Naive thymus-derived CD8-positive, alpha-beta T cell (primary cell): ENCODE measurements at regions not wholly inside any gene's neighbourhood (a gene's known extent, or its start where the extent isn't known, plus 50 kb on each side); places are given as distances from the start of the nearest gene placed in this dataset.

Experiments
- ATAC-seq, 2 donors: fragments of 150-1000 bp; cut with Tn5 transposase in 1 of 2; sonication (Bioruptor Pico), chemical (Tn5 transposase) in 1 of 2; 1 replicate in 1 of 2; 2 replicates in 1 of 2; pipeline ENCODE4 v1.10.0; 2021; ENCODE audit warnings: mild to moderate bottlenecking in 2 of 2, moderate library complexity in 2 of 2
- POLR2A ChIA-PET: fragments of 350-600 bp; sonication (Branson Sonifier 250); formaldehyde crosslinking; loops from one replicate; lab custom pipeline; 2021; ENCODE audit warnings: antibody characterized with exemption; lab: Charles Lee
- DNase-seq, 10 donors: peaks; one replicate each; pipeline versions ENCODE4 v3.0.0 to v3.0.0-alpha.2; 2020 to 2022
- H3K27ac Mint-ChIP-seq, 10 donors: one replicate each; pipeline ENCODE4 v1.8.0; 2020 to 2022; ENCODE audit warnings: mild to moderate bottlenecking in 10 of 10, mixed read lengths in 10 of 10, moderate library complexity in 4 of 10, inconsistent platforms in 1 of 10
- H3K27me3 Mint-ChIP-seq, 5 donors: one replicate each; pipeline ENCODE4 v1.8.0; 2021 to 2022; ENCODE audit warnings: mixed read lengths in 5 of 5
- H3K36me3 Mint-ChIP-seq, 3 donors: one replicate each; pipeline ENCODE4 v1.8.0; 2020 to 2022; ENCODE audit warnings: mixed read lengths in 3 of 3, mild to moderate bottlenecking in 2 of 3, inconsistent platforms in 1 of 3
- H3K4me1 Mint-ChIP-seq, 4 donors: one replicate each; pipeline ENCODE4 v1.8.0; 2021 to 2022; ENCODE audit warnings: mixed read lengths in 4 of 4
- H3K4me3 Mint-ChIP-seq, 10 donors: one replicate each; pipeline ENCODE4 v1.8.0; 2020 to 2022; ENCODE audit warnings: mild to moderate bottlenecking in 10 of 10, mixed read lengths in 10 of 10, moderate library complexity in 6 of 10, inconsistent platforms in 1 of 10
- H3K9me3 Mint-ChIP-seq, 9 donors: one replicate each; pipeline ENCODE4 v1.8.0; 2020 to 2022; ENCODE audit warnings: mixed read lengths in 9 of 9, mild to moderate bottlenecking in 3 of 9, inconsistent platforms in 1 of 9, moderate library complexity in 1 of 9

GRCh38 chr2:208545403-208546042, 138.9 kb downstream of the PTH2R start:
- no peaks in the 10 kb centered on the region for H3K36me3 Mint-ChIP-seq
- H3K9me3 Mint-ChIP-seq: peaks cover 0 to 2% (median 0%) of the 10 kb centered on the region in 9 donors
- no peak for DNase-seq
- no peak for ATAC-seq
- peaks cover 0 to 7% (median 2%) of the 10 kb centered on the region in 5 donors for H3K27me3 Mint-ChIP-seq
- POLR2A ChIA-PET: no interaction called here
- no peak overlapping the region for H3K4me3 Mint-ChIP-seq
- no peak overlapping the region for H3K27ac Mint-ChIP-seq
- no peaks in the 10 kb centered on the region for H3K4me1 Mint-ChIP-seq

DNA sequence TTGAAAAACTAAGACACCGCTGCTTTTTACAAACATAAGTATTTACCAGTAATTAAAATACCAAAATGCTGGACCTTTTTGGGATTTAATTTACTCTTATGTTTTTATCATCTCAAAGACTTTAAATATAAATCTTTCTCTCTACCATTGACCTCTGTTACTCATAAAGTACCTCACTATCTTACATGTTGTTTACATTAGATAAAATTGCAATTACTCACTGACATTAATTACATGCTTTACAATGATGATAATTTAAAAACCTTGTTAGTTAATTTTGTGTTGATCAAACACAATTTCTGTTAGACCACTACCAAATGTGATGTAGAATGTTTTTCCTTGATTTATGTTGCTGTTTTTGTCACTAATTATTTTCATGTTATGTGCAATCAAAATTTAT, 139.5 kb downstream of the PTH2R start:
- POLR2A ChIA-PET: no interaction called here
- no peaks in the 10 kb centered on the region for H3K36me3 Mint-ChIP-seq
- H3K9me3 Mint-ChIP-seq: peaks cover 0 to 2% (median 0%) of the 10 kb centered on the region in 9 donors
- H3K27ac Mint-ChIP-seq: no peak overlapping the region
- H3K4me3 Mint-ChIP-seq: no peak overlapping the region
- peaks cover 0 to 7% (median 2%) of the 10 kb centered on the region in 5 donors for H3K27me3 Mint-ChIP-seq
- no peaks in the 10 kb centered on the region for H3K4me1 Mint-ChIP-seq
- DNase-seq: no peak
- ATAC-seq: no peak

DNA sequence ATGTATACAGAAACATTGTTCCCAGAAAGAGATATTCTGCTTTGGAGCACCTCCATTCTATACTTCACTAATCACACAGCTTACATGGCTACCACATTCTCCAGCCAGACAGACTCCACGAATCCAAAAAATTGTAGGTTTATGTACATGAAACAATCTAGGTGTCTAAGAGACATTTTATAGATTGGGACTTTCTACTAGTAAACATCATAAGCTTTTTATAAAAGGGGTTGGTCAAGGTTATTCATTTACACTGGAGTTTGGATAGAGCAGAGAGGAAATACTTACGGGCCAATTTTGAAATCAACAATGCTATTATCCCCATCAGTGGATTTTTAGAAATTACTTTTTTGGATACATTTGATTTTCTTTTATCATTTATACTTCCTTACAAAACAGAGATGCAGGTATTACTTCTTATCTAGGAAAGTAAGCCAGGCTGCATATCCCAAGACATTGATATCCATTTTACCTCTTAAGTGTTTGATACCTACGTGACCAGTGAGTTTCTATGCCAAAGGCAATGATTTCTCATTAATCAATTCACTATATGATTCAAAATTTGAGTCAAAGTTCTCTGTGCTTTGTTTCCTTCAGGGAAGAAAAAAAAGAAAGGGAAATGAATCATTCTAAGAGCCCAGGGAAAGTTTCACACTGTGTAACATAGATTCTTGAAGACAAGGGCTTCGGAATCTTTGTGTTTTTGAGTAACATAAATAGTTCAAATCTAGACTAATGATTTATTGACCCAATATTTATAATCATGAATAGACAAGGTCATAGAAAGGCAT, 140.5 kb downstream of the PTH2R start:
- DNase-seq (no peak), ATAC-seq (no peak)
- peaks cover 0 to 8% (median 2%) of the 10 kb centered on the region in 9 donors for H3K9me3 Mint-ChIP-seq
- POLR2A ChIA-PET: no interaction called here
- H3K27ac Mint-ChIP-seq: no peak overlapping the region
- no peak overlapping the region for H3K4me3 Mint-ChIP-seq
- H3K4me1 Mint-ChIP-seq: no peaks in the 10 kb centered on the region
- peaks cover 0 to 6% (median 0%) of the 10 kb centered on the region in 3 donors for H3K36me3 Mint-ChIP-seq
- H3K27me3 Mint-ChIP-seq: peaks cover 0 to 7% (median 2%) of the 10 kb centered on the region in 5 donors

DNA sequence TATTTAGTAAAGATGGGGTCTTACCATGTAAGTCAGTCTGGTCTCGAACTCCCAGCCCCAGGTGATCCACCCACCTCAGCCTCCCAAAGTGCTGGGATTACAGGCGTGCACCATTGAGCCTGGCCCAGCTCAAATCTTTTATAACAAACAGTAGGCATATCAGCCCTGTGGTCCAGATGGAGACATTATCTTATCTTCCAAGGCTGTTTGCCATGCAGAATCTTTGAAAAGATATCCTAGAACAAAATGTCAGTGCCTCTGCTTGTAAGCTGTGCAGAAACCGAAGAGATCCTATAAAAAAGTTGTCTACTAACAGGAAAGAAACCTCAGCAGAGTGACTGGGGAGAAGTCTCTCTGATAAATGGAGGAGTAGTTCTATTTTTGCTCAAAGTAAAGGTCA, 142.1 kb downstream of the PTH2R start:
- DNase-seq: no peak
- Mint-ChIP-seq H3K4me3 (no peak overlapping the region), H3K4me1 (no peaks in the 10 kb centered on the region), H3K9me3 (peaks cover 0 to 10% (median 0%) of the 10 kb centered on the region in 9 donors), H3K36me3 (peaks cover 0 to 6% (median 0%) of the 10 kb centered on the region in 3 donors), H3K27ac (no peak overlapping the region), H3K27me3 (peaks cover 0 to 3% (median 0%) of the 10 kb centered on the region in 5 donors)
- no peak for ATAC-seq
- POLR2A ChIA-PET: no interaction called here

- Mint-ChIP-seq H3K4me1 (no peaks in the 10 kb centered on the region), H3K27ac (no peak overlapping the region), H3K9me3 (peaks cover 0 to 10% (median 0%) of the 10 kb centered on the region in 9 donors), H3K27me3 (no peaks in the 10 kb centered on the region), H3K36me3 (peaks cover 0 to 6% (median 0%) of the 10 kb centered on the region in 3 donors), H3K4me3 (no peak overlapping the region)
- DNase-seq (no peak), ATAC-seq (no peak)
- POLR2A ChIA-PET: no interaction called here
These were observed 143.1 kb downstream of the PTH2R start for GRCh38 chr2:208549546-208550158.

GRCh38 chr2:208552943-208553342, 146.4 kb downstream of the PTH2R start:
- H3K4me3 Mint-ChIP-seq: no peak overlapping the region
- no peaks in the 10 kb centered on the region for H3K27me3 Mint-ChIP-seq
- peaks cover 0 to 6% (median 0%) of the 10 kb centered on the region in 3 donors for H3K36me3 Mint-ChIP-seq
- H3K4me1 Mint-ChIP-seq: no peaks in the 10 kb centered on the region
- DNase-seq (no peak), ATAC-seq (no peak)
- POLR2A ChIA-PET: no interaction called here
- no peak overlapping the region for H3K27ac Mint-ChIP-seq
- H3K9me3 Mint-ChIP-seq: peaks cover 0 to 13% (median 2%) of the 10 kb centered on the region in 9 donors

DNA sequence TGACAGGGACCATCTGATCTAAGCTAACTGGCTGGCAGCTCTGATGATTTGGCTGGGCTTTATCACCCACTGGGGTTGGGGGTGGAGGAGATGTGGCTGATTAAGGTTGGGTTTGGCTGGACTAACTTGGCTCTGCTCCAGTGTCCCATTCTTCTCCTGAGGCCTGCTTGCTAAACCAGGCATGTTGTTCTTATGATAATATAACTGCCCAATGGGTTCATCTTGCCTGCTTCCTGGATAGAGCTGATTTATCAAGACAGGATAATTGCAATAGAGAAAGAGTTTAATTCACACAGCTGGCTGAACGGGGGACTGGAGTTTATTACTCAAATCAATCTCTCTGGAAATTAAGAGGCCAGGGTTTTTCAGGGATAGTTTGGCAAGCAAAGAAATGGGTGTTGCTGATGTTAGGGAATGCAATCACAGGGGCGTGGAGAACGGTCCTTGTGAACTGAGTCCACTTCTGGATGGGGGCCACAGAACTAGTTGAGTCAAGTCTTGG, 150.4 kb downstream of the PTH2R start:
- ATAC-seq: no peak
- POLR2A ChIA-PET: no interaction called here
- DNase-seq: no peak
- Mint-ChIP-seq H3K9me3 (peaks cover 0 to 10% (median 6%) of the 10 kb centered on the region in 9 donors), H3K36me3 (peaks cover 0 to under 1% (median 0%) of the 10 kb centered on the region in 3 donors), H3K4me1 (no peaks in the 10 kb centered on the region), H3K4me3 (no peak overlapping the region), H3K27ac (no peak overlapping the region), H3K27me3 (no peaks in the 10 kb centered on the region)

- Mint-ChIP-seq H3K4me1 (no peaks in the 10 kb centered on the region), H3K27me3 (peaks cover 0 to 5% (median 3%) of the 10 kb centered on the region in 5 donors), H3K36me3 (no peaks in the 10 kb centered on the region), H3K27ac (no peak overlapping the region), H3K9me3 (peaks cover 0 to 19% (median 10%) of the 10 kb centered on the region in 9 donors), H3K4me3 (no peak overlapping the region)
- no peak for DNase-seq
- POLR2A ChIA-PET: no interaction called here
- no peak for ATAC-seq
These were observed 159.3 kb downstream of the PTH2R start for GRCh38 chr2:208565690-208566416.

DNA sequence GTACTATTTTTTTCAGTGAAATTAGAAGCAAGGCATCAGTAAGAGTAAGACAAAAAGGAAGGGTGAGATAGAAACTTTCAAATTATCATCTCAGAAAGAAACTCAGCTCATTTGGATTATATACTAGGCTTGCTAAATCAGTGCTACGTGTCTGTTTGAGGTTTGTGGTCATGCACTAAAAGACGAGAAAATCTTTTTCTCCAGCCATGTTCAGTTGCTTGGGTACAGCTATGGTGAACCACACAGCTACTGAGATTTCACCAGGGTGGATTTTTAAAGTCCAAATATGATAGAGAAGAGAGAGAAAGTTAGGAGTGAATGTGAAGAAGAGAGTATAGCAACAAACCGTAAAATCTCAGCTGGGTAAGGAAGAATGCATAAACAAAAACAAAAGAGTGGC, 161.6 kb downstream of the PTH2R start:
- no peaks in the 10 kb centered on the region for H3K36me3 Mint-ChIP-seq

DNA sequence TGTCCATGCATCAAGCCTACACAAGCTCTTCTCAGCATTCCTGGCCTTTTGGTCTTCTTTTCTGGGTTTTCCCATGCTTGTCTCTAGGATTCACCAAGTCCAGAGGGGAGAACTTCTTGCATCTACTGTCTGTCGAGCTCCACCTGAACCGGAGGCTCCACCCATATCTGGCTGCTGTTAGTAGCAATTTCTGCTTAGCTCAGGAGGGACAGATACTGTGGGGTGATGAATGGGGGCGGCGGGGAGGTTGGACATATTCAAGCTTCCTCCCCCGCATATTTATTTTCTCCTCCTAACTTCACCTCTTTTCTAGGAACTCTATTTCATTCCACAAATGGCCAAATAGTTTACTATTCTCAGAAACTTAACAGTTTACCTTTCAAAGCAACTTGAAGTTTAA, 163.5 kb downstream of the PTH2R start:
- H3K9me3 Mint-ChIP-seq: peaks cover 0 to 19% (median 2%) of the 10 kb centered on the region in 9 donors
- no peak for ATAC-seq
- H3K27me3 Mint-ChIP-seq: peaks cover 0 to 5% (median 3%) of the 10 kb centered on the region in 5 donors
- H3K36me3 Mint-ChIP-seq: no peaks in the 10 kb centered on the region
- no peaks in the 10 kb centered on the region for H3K4me1 Mint-ChIP-seq
- H3K27ac Mint-ChIP-seq: no peak overlapping the region
- no peak overlapping the region for H3K4me3 Mint-ChIP-seq
- no peak for DNase-seq
- POLR2A ChIA-PET: no interaction called here

More for the DNA sequence above, 161.6 kb downstream of the PTH2R start:
- POLR2A ChIA-PET: no interaction called here
- ATAC-seq (no peak), DNase-seq (no peak)
- Mint-ChIP-seq H3K27me3 (peaks cover 0 to 5% (median 3%) of the 10 kb centered on the region in 5 donors), H3K27ac (no peak overlapping the region), H3K9me3 (peaks cover 0 to 19% (median 6%) of the 10 kb centered on the region in 9 donors), H3K4me3 (no peak overlapping the region), H3K4me1 (no peaks in the 10 kb centered on the region)

- H3K27ac Mint-ChIP-seq: no peak overlapping the region
- no peaks in the 10 kb centered on the region for H3K36me3 Mint-ChIP-seq
- DNase-seq (no peak), ATAC-seq (no peak)
- H3K4me3 Mint-ChIP-seq: no peak overlapping the region
- peaks cover 0 to 5% (median 3%) of the 10 kb centered on the region in 5 donors for H3K27me3 Mint-ChIP-seq
- POLR2A ChIA-PET: no interaction called here
- H3K4me1 Mint-ChIP-seq: no peaks in the 10 kb centered on the region
- peaks cover 0 to 27% (median 2%) of the 10 kb centered on the region in 9 donors for H3K9me3 Mint-ChIP-seq
These were observed 164.5 kb downstream of the PTH2R start for GRCh38 chr2:208570851-208571763.
